GM12878 (cell line): ENCODE measurements at regions not wholly inside any gene's neighbourhood (a gene's known extent, or its start where the extent isn't known, plus 50 kb on each side); places are given as distances from the start of the nearest gene placed in this dataset.

Experiments
- ATAC-seq: fragments of 200-7000 bp; cut with Tn5 transposase; 3 replicates; pipeline ENCODE4 v1.9.1; 2020; ENCODE audit warnings: mild to moderate bottlenecking, moderate library complexity
- BruUV-seq: library from RNA; stranded (reverse); fragments of 400-500 nt; replicated peaks from 2 replicates; lab custom pipeline; 2021; lab: Mats Ljungman, UMichigan
- CTCF ChIA-PET: fragments of 300-600 bp; sonication (Branson Sonifier 250); formaldehyde crosslinking; extraction: SDS; loops from one replicate; lab custom pipeline; 2021; ENCODE audit warnings: inconsistent platforms; lab: Yijun Ruan, JAX
- POLR2A ChIA-PET: fragments of 350-600 bp; formaldehyde crosslinking; extraction: SDS; loops from one replicate; lab custom pipeline; 2021; ENCODE audit warnings: inconsistent platforms; lab: Charles Lee
- RAD21 ChIA-PET: fragments of 300-600 bp; sonication (Branson Sonifier 250); formaldehyde crosslinking; loops from one replicate; lab custom pipeline; 2023; ENCODE audit warnings: antibody characterized with exemption; ENCODE audit not compliant: unreplicated experiment; lab: Charles Lee
- SMC1A ChIA-PET: fragments of 300-600 bp; sonication (Branson Sonifier 250); formaldehyde crosslinking; loops from one replicate; lab custom pipeline; 2023; ENCODE audit not compliant: unreplicated experiment, uncharacterized antibody; lab: Charles Lee
- DNase-seq: peaks from one replicate; pipeline ENCODE4 v3.0.0-alpha.2; 2011; ENCODE audit warnings: low read depth, low spot score
- FAIRE-seq: peaks from 3 replicates; lab custom pipeline; 2011; peaks lifted over from hg19 to GRCh38; lab: Jason Lieb, UNC
- H2AFZ ChIP-seq: 2 replicates; pipeline ENCODE4 v1.6.0; 2011; ENCODE audit warnings: low read depth, low read length, control low read depth; ENCODE audit not compliant: control insufficient read depth
- H3K27ac ChIP-seq: 2 replicates; pipeline ENCODE4 v1.5.1; 2011; ENCODE audit warnings: control low read depth; ENCODE audit not compliant: control insufficient read depth, insufficient read depth
- H3K27me3 ChIP-seq, 2 experiments: replicated peaks in 1 of 2; 2 replicates each; pipeline versions ENCODE4 v1.6.0 to v1.6.1; 2011; ENCODE audit warnings: low read length in 1 of 2; ENCODE audit not compliant: control insufficient read depth in 2 of 2, insufficient read depth in 2 of 2
- H3K36me3 ChIP-seq, 2 experiments: 2 replicates each; pipeline ENCODE4 v1.5.1; 2011; ENCODE audit warnings: low read length in 1 of 2; ENCODE audit not compliant: control insufficient read depth in 2 of 2, insufficient read depth in 2 of 2
- H3K4me1 ChIP-seq: 2 replicates; pipeline ENCODE4 v1.6.1; 2011; ENCODE audit warnings: mild to moderate bottlenecking, low read length, moderate library complexity, mixed read lengths; ENCODE audit not compliant: control insufficient read depth, insufficient read depth
- H3K4me2 ChIP-seq: 2 replicates; pipeline ENCODE4 v1.6.0; 2011; ENCODE audit warnings: control low read depth; ENCODE audit not compliant: control insufficient read depth, insufficient read depth
- H3K4me3 ChIP-seq: fragments of 200-600 bp; sonication (generic); 2 replicates; pipeline ENCODE4 v1.5.1; 2016
- H3K79me2 ChIP-seq: 2 replicates; pipeline ENCODE4 v1.6.0; 2011; ENCODE audit warnings: low read length; ENCODE audit not compliant: control insufficient read depth, insufficient read depth
- H3K9ac ChIP-seq: 2 replicates; pipeline ENCODE4 v1.8.0; 2011; ENCODE audit warnings: low read length, control low read depth, mixed read lengths; ENCODE audit not compliant: control insufficient read depth, insufficient read depth
- H3K9me3 ChIP-seq: replicated peaks from 3 replicates; pipeline ENCODE4 v1.5.1; 2011; ENCODE audit warnings: mild to moderate bottlenecking, low read length; ENCODE audit not compliant: control insufficient read depth, insufficient read depth
- H4K20me1 ChIP-seq: 2 replicates; pipeline ENCODE4 v1.6.0; 2011; ENCODE audit not compliant: control insufficient read depth, insufficient read depth
- ASH2L ChIP-seq: fragments of 300-600, 200-600 bp; sonication (generic); IDR thresholded peaks from 2 replicates; pipeline ENCODE4 v1.6.1; 2017; ENCODE audit warnings: low read depth, mild to moderate bottlenecking, borderline replicate concordance
- ATF7 ChIP-seq: fragments of 450-650 bp; IDR thresholded peaks from 2 replicates; pipeline ENCODE4 v1.6.1; 2016; ENCODE audit warnings: low read depth, mild to moderate bottlenecking
- BHLHE40 ChIP-seq, 2 experiments: fragments of 450-650 bp in 1 of 2; IDR thresholded peaks; 2 replicates each; pipeline ENCODE4 v1.6.1; 2011 to 2017; ENCODE audit warnings: low read depth in 2 of 2, borderline replicate concordance in 1 of 2, improper control_type of control experiment in 1 of 2, low read length in 1 of 2, mild to moderate bottlenecking in 1 of 2
- CBFB ChIP-seq: IDR thresholded peaks from 2 replicates; pipeline ENCODE4 v1.6.1; 2016; ENCODE audit warnings: antibody characterized with exemption, low read depth
- EP300 ChIP-seq, 2 experiments: fragments of 150-350 bp in 1 of 2; IDR thresholded peaks; 2 replicates each; pipeline ENCODE4 v1.6.1; 2011 to 2012; ENCODE audit warnings: low read depth in 2 of 2, low read length in 2 of 2, borderline replicate concordance in 1 of 2, improper control_type of control experiment in 1 of 2, inconsistent platforms in 1 of 2; ENCODE audit not compliant: control insufficient read depth in 1 of 2
- IKZF1 ChIP-seq: fragments of 450-650 bp; conservative IDR thresholded peaks from 2 replicates; pipeline ENCODE4 v1.6.1; 2017; ENCODE audit warnings: antibody characterized with exemption, mild to moderate bottlenecking
- IKZF2 ChIP-seq, 2 experiments: fragments of 450-650 bp; IDR thresholded peaks; 2 replicates each; pipeline ENCODE4 v1.6.1; 2017; ENCODE audit warnings: mild to moderate bottlenecking in 2 of 2, moderate library complexity in 2 of 2
- IRF4 ChIP-seq: IDR thresholded peaks from 2 replicates; pipeline ENCODE4 v1.6.1; 2011; ENCODE audit warnings: low read depth, low read length
- MAX ChIP-seq: IDR thresholded peaks from 2 replicates; pipeline ENCODE4 v1.6.1; 2012; ENCODE audit warnings: low read depth, low read length, improper control_type of control experiment
- MTA2 ChIP-seq: fragments of 450-650 bp; IDR thresholded peaks from 2 replicates; pipeline ENCODE4 v1.6.1; 2016; ENCODE audit warnings: low read depth, mild to moderate bottlenecking, moderate library complexity
- NBN ChIP-seq: fragments of 450-650 bp; IDR thresholded peaks from 2 replicates; pipeline ENCODE4 v1.6.1; 2016
- NFYB ChIP-seq: IDR thresholded peaks from 2 replicates; pipeline ENCODE4 v1.6.1; 2011; ENCODE audit warnings: low read depth, mild to moderate bottlenecking, low read length, improper control_type of control experiment, moderate library complexity; ENCODE audit not compliant: insufficient read depth
- NKRF ChIP-seq: fragments of 450-650 bp; conservative IDR thresholded peaks from 2 replicates; pipeline ENCODE4 v1.6.1; 2017; ENCODE audit warnings: mild to moderate bottlenecking, moderate library complexity
- NR2C1 ChIP-seq: fragments of 450-650 bp; IDR thresholded peaks from 2 replicates; pipeline ENCODE4 v1.6.1; 2017; ENCODE audit warnings: antibody characterized with exemption, mild to moderate bottlenecking, moderate library complexity
- NR2C2 ChIP-seq: IDR thresholded peaks from 2 replicates; pipeline ENCODE4 v1.6.1; 2011; ENCODE audit warnings: borderline replicate concordance, low read depth; ENCODE audit not compliant: control insufficient read depth, insufficient read length
- POLR2AphosphoS2 ChIP-seq: IDR thresholded peaks from 2 replicates; pipeline ENCODE4 v1.6.1; 2011; ENCODE audit warnings: low read depth, mild to moderate bottlenecking, low read length, improper control_type of control experiment, moderate library complexity
- RCOR1 ChIP-seq: conservative IDR thresholded peaks from 2 replicates; pipeline ENCODE4 v1.6.1; 2012; ENCODE audit warnings: low read depth, low read length, improper control_type of control experiment
- RUNX3 ChIP-seq: IDR thresholded peaks from 2 replicates; pipeline ENCODE4 v1.6.1; 2012; ENCODE audit warnings: low read length, inconsistent platforms
- SMC3 ChIP-seq: IDR thresholded peaks from 2 replicates; pipeline ENCODE4 v1.6.1; 2011; ENCODE audit warnings: low read length, improper control_type of control experiment, borderline replicate concordance
- STAT1 ChIP-seq: fragments of 450-650 bp; conservative IDR thresholded peaks from 2 replicates; pipeline ENCODE4 v1.6.1; 2014; ENCODE audit warnings: antibody characterized with exemption, mild to moderate bottlenecking
- STAT3 ChIP-seq: IDR thresholded peaks from 2 replicates; pipeline ENCODE4 v1.6.1; 2011; ENCODE audit warnings: low read depth, low read length, improper control_type of control experiment
- TCF12 ChIP-seq: IDR thresholded peaks from 2 replicates; pipeline ENCODE4 v1.6.1; 2011; ENCODE audit warnings: low read depth, mild to moderate bottlenecking, low read length
- WGBS: methylation state at CpG from one replicate; pipeline ENCODE4 v1.1.6; 2016; ENCODE audit warnings: low lambda C conversion rate; ENCODE audit not compliant: insufficient replicate concordance, insufficient coverage; ENCODE audit errors: missing lambda C conversion rate; 5-methylcytosine and 5-hydroxymethylcytosine counted together
- in situ Hi-C: fragments of 300-500 bp; cut with MboI; formaldehyde crosslinking; loops from 9 replicates; pipeline ENCODE4 v1.14.3; 2018; ENCODE audit warnings: mixed read lengths
- intact Hi-C: fragments of 100-400 bp; cut with micrococcal nuclease; formaldehyde crosslinking; loops from one replicate; pipeline ENCODE4 v1.14.2; 2022; ENCODE audit not compliant: unreplicated experiment
- TF ChIP-seq, protein P1 (sequence below): fragments of 450-650 bp; IDR thresholded peaks from 2 replicates; pipeline ENCODE4 v1.6.1; 2016; ENCODE audit warnings: mild to moderate bottlenecking

GRCh38 chr10:44295644-44296241 lies 89.2 kb downstream of the CXCL12 start:
- intact Hi-C loops = no loop called here
- Histone ChIP-seq H3K36me3 (no peaks in the 10 kb centered on the region), H3K4me3 (no peak overlapping the region), H3K4me2 (no peak overlapping the region), H3K27me3 (no peaks in the 10 kb centered on the region), H3K9ac (no peak overlapping the region), H4K20me1 (no peaks in the 10 kb centered on the region), H3K27ac (no peak overlapping the region), H3K9me3 (no peaks in the 10 kb centered on the region), H3K79me2 (no peaks in the 10 kb centered on the region), H2AFZ (no peak overlapping the region), H3K4me1 (peaks cover 6% of the 10 kb centered on the region; the same call in 1 of the 2 replicates)
- in situ Hi-C loops = no loop called here
- ChIA-PET POLR2A (no interaction called here), CTCF (no interaction called here), SMC1A (no interaction called here), RAD21 (no interaction called here)
- FAIRE-seq = peak; percentile 44
- ATAC-seq = peak; percentile 22; the same call in 1 of the 3 replicates
- DNase-seq = no peak
- TF ChIP-seq EP300 (IDR thresholded peaks at IDR 0.05; ENCODE audit: borderline replicate concordance in 1 of 2, control insufficient read depth in 1 of 2, low read depth in 2 of 2, low read length in 2 of 2) (peak; percentile 19 to 40; a peak in 1 of 4 replicates), IKZF2 (IDR thresholded peaks at IDR 0.05) (peak; percentile 53 to 73; a peak in 2 of 4 replicates), NKRF (no peak), RCOR1 (no peak), TCF12 (no peak), NR2C1 (no peak), MAX (no peak), CBFB (no peak), ASH2L (no peak), MTA2 (peak; percentile 75; the same call in 1 of the 2 replicates), ATF7 (peak; percentile 19; the same call in 1 of the 2 replicates), NR2C2 (no peak), RUNX3 (peak; percentile 61), NBN (0 out of 2 replicates have a peak, but pooled peaks have one; percentile 52), STAT3 (no peak), SMC3 (no peak), POLR2AphosphoS2 (no peak), STAT1 (no peak), IRF4 (no peak), NFYB (no peak), BHLHE40 (IDR thresholded peaks at IDR 0.05; ENCODE audit: borderline replicate concordance in 1 of 2, low read depth in 2 of 2, low read length in 1 of 2) (peak; percentile 36 to 81; a peak in 2 of 4 replicates), IKZF1 (peak; percentile 54)
- TF ChIP-seq, protein P1, sequence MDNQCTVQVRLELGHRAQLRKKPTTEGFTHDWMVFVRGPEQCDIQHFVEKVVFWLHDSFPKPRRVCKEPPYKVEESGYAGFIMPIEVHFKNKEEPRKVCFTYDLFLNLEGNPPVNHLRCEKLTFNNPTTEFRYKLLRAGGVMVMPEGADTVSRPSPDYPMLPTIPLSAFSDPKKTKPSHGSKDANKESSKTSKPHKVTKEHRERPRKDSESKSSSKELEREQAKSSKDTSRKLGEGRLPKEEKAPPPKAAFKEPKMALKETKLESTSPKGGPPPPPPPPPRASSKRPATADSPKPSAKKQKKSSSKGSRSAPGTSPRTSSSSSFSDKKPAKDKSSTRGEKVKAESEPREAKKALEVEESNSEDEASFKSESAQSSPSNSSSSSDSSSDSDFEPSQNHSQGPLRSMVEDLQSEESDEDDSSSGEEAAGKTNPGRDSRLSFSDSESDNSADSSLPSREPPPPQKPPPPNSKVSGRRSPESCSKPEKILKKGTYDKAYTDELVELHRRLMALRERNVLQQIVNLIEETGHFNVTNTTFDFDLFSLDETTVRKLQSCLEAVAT = 0 out of 2 replicates have a peak, but pooled peaks have one; percentile 75
- no TSS peak for BruUV-seq
- WGBS = 1% methylated on average over 3 of the region's 3 CpGs
